Peyer's patch (tissue), 4 donors: ENCODE measurements at regions not wholly inside any gene's neighbourhood (a gene's known extent, or its start where the extent isn't known, plus 50 kb on each side); places are given as distances from the start of the nearest gene placed in this dataset.

Experiments
- POLR2A ChIP-seq, 2 donors: fragments of 450-650 bp; IDR thresholded peaks; one replicate each; pipeline ENCODE4 v1.5.1; 2017; ENCODE audit warnings: antibody characterized with exemption in 2 of 2, mild to moderate bottlenecking in 2 of 2, moderate library complexity in 2 of 2
- TF ChIP-seq, protein P1 (sequence below), 6 experiments: fragments of 450-650 bp in 4 of 6; fragments of 200-600 bp in 2 of 6; sonication (generic) in 1 of 6; IDR thresholded peaks; one replicate each; pipeline ENCODE4 v1.5.1; 2017 to 2019; ENCODE audit warnings: antibody characterized with exemption in 6 of 6, mild to moderate bottlenecking in 3 of 6, moderate library complexity in 1 of 6

DNA sequence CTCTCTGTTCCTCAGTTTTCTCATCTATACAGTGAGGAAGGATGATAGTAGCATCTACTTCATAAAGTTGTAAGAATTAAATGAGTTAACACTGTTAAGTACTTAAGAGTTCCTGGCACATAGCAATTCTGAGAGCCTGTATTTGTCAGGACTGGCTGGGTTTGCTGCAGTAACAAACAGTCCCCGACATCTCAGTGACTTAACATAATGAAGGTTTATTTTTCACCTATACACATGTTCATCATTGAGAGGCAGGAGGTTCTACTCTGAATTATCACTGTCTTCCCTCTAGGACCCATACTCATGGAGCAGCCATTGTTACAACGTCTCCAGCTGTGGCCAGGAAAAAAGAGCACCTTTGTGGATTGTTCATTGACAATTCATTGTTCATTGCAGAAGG is 190.6 kb upstream of the PROK2 start:
- TF ChIP-seq, protein P1, sequence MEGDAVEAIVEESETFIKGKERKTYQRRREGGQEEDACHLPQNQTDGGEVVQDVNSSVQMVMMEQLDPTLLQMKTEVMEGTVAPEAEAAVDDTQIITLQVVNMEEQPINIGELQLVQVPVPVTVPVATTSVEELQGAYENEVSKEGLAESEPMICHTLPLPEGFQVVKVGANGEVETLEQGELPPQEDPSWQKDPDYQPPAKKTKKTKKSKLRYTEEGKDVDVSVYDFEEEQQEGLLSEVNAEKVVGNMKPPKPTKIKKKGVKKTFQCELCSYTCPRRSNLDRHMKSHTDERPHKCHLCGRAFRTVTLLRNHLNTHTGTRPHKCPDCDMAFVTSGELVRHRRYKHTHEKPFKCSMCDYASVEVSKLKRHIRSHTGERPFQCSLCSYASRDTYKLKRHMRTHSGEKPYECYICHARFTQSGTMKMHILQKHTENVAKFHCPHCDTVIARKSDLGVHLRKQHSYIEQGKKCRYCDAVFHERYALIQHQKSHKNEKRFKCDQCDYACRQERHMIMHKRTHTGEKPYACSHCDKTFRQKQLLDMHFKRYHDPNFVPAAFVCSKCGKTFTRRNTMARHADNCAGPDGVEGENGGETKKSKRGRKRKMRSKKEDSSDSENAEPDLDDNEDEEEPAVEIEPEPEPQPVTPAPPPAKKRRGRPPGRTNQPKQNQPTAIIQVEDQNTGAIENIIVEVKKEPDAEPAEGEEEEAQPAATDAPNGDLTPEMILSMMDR (IDR thresholded peaks at IDR 0.05): no peak
- TF ChIP-seq POLR2A (IDR thresholded peaks at IDR 0.05): no peak
